ENCODE measurements at regions not wholly inside any gene's neighbourhood (a gene's known extent, or its start where the extent isn't known, plus 50 kb on each side); places are given as distances from the start of the nearest gene placed in this dataset.

DNA sequence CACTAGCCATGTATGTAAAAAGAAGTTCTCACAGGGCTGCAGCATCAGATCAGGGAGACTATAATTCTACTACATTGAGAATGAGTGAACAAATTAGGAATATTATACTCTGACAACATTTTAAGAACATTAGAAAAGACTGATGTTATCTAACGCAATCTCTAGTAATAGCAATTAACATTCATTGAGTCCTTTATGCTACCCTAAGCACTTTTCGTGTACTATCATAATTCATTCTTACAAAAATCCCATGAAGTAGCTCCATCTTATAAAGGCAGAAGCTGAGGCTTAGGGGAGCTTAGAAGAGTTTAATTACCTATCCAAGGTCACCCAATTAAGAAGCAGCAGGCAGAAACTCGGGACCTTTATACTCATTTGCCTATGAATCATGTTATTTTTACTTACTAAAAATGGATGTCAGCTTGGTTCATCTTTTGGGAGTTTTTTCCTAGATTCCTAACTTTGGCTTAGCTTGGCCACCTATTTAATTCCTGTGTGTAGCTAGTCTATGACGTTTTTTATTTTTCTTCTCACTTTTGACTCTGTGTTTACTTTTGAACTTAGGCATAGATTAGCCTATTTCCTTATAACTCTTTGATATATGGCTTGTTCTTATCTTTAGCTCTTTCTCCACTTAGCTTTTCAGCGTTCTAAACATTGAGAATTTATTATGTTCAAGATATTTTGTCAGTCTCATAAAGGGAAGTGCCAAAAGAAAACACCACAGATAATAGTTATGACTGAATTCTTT is 333.5 kb upstream of the DCN start:
- intact Hi-C loops (cut with DNase I) = no loop called here
- no peak for DNase-seq (ENCODE audit: extremely low spot score in 2 of 2)
- Histone ChIP-seq H3K27ac (no peak overlapping the region), H3K4me3 (no peak overlapping the region), H3K4me1 (no peaks in the 10 kb centered on the region), H3K27me3 (no peaks in the 10 kb centered on the region), H3K36me3 (no peaks in the 10 kb centered on the region), H3K9me3 (no peaks in the 10 kb centered on the region)
- TF ChIP-seq, protein P1, sequence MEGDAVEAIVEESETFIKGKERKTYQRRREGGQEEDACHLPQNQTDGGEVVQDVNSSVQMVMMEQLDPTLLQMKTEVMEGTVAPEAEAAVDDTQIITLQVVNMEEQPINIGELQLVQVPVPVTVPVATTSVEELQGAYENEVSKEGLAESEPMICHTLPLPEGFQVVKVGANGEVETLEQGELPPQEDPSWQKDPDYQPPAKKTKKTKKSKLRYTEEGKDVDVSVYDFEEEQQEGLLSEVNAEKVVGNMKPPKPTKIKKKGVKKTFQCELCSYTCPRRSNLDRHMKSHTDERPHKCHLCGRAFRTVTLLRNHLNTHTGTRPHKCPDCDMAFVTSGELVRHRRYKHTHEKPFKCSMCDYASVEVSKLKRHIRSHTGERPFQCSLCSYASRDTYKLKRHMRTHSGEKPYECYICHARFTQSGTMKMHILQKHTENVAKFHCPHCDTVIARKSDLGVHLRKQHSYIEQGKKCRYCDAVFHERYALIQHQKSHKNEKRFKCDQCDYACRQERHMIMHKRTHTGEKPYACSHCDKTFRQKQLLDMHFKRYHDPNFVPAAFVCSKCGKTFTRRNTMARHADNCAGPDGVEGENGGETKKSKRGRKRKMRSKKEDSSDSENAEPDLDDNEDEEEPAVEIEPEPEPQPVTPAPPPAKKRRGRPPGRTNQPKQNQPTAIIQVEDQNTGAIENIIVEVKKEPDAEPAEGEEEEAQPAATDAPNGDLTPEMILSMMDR (IDR thresholded peaks at IDR 0.05) = no peak
- TF ChIP-seq POLR2AphosphoS5 (IDR thresholded peaks at IDR 0.05; ENCODE audit: insufficient read depth in 1 of 2, low read depth in 1 of 2) (no peak), POLR2A (IDR thresholded peaks at IDR 0.05) (no peak)

DNA sequence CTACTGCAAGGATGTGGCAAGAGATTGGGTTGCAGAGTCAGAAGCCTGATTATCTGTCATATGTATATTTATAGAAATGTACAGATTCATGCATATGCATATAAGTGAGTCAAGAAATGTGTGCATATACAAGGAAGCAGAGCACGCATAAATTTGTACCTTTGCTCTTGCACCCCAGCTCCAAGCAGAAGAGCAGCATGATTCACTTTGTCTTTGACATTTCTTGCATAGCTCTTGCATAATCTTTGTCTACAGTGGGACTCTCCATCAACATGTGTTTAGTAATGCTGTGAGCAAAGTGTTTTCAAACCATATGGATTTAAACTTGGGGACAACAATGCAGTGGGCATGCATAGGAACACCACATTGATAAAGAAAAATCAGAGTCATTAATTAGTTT is 330.7 kb upstream of the DCN start:
- no peak overlapping the region for H3K4me3 ChIP-seq
- no peak for DNase-seq (ENCODE audit: extremely low spot score in 2 of 2)
- TF ChIP-seq, protein P1 (IDR thresholded peaks at IDR 0.05) = no peak
- TF ChIP-seq POLR2A (IDR thresholded peaks at IDR 0.05) = no peak
- no peak for TF ChIP-seq POLR2AphosphoS5 (IDR thresholded peaks at IDR 0.05; ENCODE audit: insufficient read depth in 1 of 2, low read depth in 1 of 2)
- H3K4me1 ChIP-seq = no peaks in the 10 kb centered on the region
- no peaks in the 10 kb centered on the region for H3K9me3 ChIP-seq
- H3K27me3 ChIP-seq = no peaks in the 10 kb centered on the region
- intact Hi-C loops (cut with DNase I) = no loop called here
- no peak overlapping the region for H3K27ac ChIP-seq
- no peaks in the 10 kb centered on the region for H3K36me3 ChIP-seq

DNA sequence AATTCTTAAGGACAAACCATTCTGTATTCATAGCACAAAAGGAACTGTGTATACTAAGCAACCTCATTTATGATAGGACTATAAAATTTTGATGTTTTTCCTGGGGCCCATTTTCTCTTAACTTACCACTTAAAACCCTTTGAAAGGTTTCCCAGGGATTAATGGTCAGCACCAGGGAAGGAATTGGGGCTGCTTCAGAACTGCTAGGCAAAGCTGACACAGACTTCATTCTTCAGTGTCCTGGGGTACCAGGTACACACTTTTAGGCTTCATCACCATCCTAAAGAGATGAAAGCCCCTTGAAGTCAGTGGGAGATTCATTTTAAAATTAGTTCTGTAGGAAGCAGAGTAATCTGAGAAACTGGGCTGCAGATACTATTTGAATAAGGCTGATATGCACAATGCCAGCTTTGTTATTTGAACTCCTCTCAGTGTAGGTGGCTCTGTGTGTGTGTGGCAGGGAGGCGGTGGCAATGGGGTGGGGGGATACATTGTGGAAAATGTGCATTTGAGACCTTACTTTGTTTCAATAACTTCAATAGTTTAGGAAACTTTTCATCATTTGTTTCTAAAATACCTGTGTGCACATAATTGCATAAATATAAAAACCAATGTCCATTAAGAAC is 329.3 kb upstream of the DCN start:
- H3K36me3 ChIP-seq = no peaks in the 10 kb centered on the region
- no peak for TF ChIP-seq POLR2A (IDR thresholded peaks at IDR 0.05)
- TF ChIP-seq, protein P1 (IDR thresholded peaks at IDR 0.05) = no peak
- no peak for TF ChIP-seq POLR2AphosphoS5 (IDR thresholded peaks at IDR 0.05; ENCODE audit: insufficient read depth in 1 of 2, low read depth in 1 of 2)
- intact Hi-C loops (cut with DNase I) = no loop called here

GRCh38 chr12:91507754-91508153 is 325.1 kb upstream of the DCN start:
- Histone ChIP-seq H3K9me3 (no peaks in the 10 kb centered on the region), H3K4me3 (no peak overlapping the region), H3K27ac (no peak overlapping the region), H3K4me1 (no peaks in the 10 kb centered on the region), H3K27me3 (no peaks in the 10 kb centered on the region), H3K36me3 (no peaks in the 10 kb centered on the region)
- intact Hi-C loops (cut with DNase I) = no loop called here
- no peak for DNase-seq (ENCODE audit: extremely low spot score in 2 of 2)
- TF ChIP-seq, protein P1 (IDR thresholded peaks at IDR 0.05) = no peak
- TF ChIP-seq POLR2A (IDR thresholded peaks at IDR 0.05) = no peak
- no peak for TF ChIP-seq POLR2AphosphoS5 (IDR thresholded peaks at IDR 0.05; ENCODE audit: insufficient read depth in 1 of 2, low read depth in 1 of 2)

More for the DNA sequence above, 329.3 kb upstream of the DCN start:
- H3K4me3 ChIP-seq = no peak overlapping the region
- no peaks in the 10 kb centered on the region for H3K27me3 ChIP-seq
- DNase-seq (ENCODE audit: extremely low spot score in 2 of 2) = no peak
- H3K9me3 ChIP-seq = no peaks in the 10 kb centered on the region
- H3K4me1 ChIP-seq = no peaks in the 10 kb centered on the region
- H3K27ac ChIP-seq = no peak overlapping the region

DNA sequence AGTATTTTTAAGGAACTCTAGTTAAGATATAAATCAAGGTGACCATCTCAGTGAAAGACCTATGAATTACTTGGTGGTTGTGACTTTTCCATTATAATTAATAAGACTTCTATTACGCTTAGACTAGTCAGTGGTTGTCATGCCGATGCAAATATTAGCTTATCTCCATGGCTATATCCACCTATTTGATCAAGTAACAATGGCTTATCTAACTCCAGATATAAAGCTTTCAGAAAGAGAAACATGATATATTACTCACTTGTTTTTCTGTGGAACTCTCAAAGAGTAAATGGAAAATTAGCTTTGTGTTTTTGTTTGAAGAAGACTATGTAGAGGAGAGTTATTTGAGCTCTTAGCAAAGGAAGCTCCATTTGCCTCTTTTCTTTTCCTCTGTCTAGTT is 323.8 kb upstream of the DCN start:
- H3K36me3 ChIP-seq = no peaks in the 10 kb centered on the region
- intact Hi-C loops (cut with DNase I) = no loop called here

More for the DNA sequence above, 323.8 kb upstream of the DCN start:
- TF ChIP-seq POLR2AphosphoS5 (IDR thresholded peaks at IDR 0.05; ENCODE audit: insufficient read depth in 1 of 2, low read depth in 1 of 2) = no peak
- H3K27me3 ChIP-seq = no peaks in the 10 kb centered on the region
- H3K4me1 ChIP-seq = no peaks in the 10 kb centered on the region
- no peak overlapping the region for H3K27ac ChIP-seq
- no peaks in the 10 kb centered on the region for H3K9me3 ChIP-seq
- no peak for DNase-seq (ENCODE audit: extremely low spot score in 2 of 2)
- no peak overlapping the region for H3K4me3 ChIP-seq
